Stimulated activated CD4-positive, alpha-beta T cell treated with anti-CD3 and anti-CD28 coated beads, TNF-alpha, amount 100 ng/mL, for 48 hours (primary cell): ENCODE measurements at regions not wholly inside any gene's neighbourhood (a gene's known extent, or its start where the extent isn't known, plus 50 kb on each side); places are given as distances from the start of the nearest gene placed in this dataset.

Experiments
- DNase-seq, 3 donors: peaks; one replicate each; pipeline ENCODE4 v3.0.0-alpha.2; 2020; ENCODE audit warnings: low read depth in 3 of 3

GRCh38 chr11:39294648-39295047 lies 2164.8 kb downstream of the LRRC4C start:
- no peak for DNase-seq

DNA sequence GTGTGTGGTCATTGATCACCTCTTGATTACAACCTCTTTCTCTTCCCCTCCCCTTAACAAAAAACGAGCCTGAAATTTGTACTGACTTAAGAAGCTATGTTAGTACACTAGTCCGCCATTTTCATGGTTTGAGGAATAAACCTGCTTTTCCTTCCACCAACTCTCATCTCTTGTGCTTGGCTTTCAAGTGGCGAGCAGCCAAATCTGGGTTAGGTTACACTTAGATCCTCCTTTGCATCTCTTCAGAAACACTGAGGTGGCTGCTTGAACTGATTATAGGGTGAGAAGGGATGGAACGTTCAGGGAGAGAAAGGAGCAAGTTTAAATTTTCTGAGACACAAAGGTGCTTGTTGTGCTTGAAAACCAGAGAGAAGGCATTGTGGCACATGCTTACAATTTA lies 2171.4 kb downstream of the LRRC4C start:
- no peak for DNase-seq

- DNase-seq: no peak
Measured at GRCh38 chr11:39268176-39268690, 2191.2 kb downstream of the LRRC4C start.

DNA sequence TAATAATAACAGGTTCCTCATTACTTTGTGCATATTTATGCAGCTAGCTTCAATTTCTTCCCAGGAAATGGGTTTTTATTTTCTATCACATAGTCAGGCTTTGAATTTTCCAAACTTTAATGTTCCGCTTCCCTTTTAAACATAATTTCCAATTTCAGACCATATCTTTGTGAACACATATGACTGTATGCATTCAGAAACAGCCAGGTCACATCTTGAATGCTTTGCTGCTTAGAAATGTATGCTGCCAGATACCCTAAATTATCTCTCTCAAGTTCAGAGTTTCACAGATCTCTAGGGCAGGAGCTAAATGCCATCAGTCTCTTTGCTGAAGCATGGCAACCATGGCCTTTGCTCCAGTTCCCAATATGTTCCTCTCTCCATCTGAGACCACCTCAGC lies 2203.8 kb downstream of the LRRC4C start:
- DNase-seq: no peak

DNA sequence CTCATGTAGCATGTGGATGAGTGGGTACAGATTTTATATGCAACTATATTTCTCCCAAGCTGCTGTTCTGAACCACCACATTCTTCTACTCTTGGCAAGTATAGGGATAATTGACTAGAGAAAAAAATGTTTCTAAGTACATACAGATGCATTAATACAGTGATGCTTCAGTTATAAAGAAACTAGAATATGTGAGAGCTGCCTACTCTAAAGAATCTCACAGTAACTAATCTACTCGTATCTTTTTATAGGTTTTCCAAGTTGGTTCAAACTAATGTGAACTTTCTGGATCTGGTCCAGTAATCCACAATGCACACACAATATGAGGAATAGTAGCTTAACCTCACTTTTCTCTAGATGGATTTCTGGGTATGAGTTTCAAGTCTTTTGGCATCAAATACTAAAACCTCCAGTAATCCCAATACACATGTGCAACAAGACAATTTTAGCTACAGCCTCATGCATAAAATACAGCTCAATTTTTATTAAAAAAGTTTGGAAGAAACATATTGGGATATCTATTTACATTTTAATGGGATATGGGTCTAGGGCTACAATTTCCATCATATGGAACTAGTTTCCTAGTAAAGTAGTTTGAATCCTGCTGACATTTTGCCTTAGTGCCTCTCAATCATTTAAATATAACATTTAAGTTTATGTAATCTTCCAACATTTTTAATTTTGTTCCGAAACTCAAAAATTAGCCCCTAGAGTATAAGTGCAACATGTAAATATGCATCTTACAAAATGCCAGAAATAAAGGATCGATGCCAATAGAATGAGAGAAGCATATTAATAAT lies 2209.7 kb downstream of the LRRC4C start:
- DNase-seq: no peak

GRCh38 chr11:39247570-39248137 lies 2211.8 kb downstream of the LRRC4C start:
- DNase-seq: no peak

- no peak for DNase-seq
Measured at GRCh38 chr11:39239553-39239952, 2219.9 kb downstream of the LRRC4C start.

GRCh38 chr11:39236916-39237315 lies 2222.5 kb downstream of the LRRC4C start:
- DNase-seq: no peak

DNA sequence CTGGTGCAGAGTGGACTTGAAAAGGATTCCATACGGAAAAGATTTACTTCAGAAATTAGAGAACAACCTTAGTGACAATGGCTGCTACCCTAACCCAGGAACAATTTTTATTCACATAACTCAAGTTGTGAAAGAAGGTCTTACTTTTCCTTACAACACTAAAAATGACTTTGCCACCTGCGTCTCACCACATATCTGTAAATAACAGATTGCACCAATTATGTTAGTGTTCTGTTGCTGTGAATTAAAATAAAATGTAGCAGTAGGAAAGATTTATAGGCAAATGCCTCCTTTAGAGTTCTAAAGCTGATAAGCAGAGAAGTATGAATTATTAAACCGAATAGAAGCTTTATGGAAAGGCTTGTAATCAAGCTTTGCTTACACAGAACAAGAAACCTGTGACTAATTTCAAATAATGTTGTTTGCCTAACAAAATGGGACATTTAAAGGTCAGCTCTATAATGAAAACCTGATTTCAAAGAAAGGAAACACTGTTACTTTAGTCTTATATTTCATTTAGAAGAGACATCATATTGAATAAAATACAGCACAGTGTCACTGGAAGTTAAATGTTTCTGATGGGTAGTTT lies 2237.8 kb downstream of the LRRC4C start:
- DNase-seq: no peak

- no peak for DNase-seq
Measured at GRCh38 chr11:39220501-39221230, 2238.8 kb downstream of the LRRC4C start.

DNA sequence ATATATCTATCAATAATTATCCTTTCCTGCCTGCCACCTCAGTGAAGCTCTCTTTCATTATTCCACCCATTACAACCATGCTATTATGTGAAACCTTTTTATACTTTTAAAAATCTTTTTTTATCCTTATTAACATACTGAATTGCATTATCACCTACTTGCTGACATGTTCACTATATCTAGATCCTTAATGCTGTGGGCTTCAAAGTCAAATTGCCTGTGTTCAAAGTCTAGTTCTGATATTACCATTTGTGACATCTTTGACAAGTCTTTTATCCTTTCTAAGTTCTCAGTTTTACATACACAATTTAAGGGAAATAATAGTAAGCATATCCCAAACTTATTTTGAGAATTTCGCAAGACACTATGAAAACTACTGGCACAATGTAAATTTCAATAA lies 2239.4 kb downstream of the LRRC4C start:
- no peak for DNase-seq

GRCh38 chr11:39209981-39210380 lies 2249.5 kb downstream of the LRRC4C start:
- DNase-seq: no peak

GRCh38 chr11:39205236-39205995 lies 2254.0 kb downstream of the LRRC4C start:
- no peak for DNase-seq

- no peak for DNase-seq
Measured at GRCh38 chr11:39192671-39193070, 2266.8 kb downstream of the LRRC4C start.

DNA sequence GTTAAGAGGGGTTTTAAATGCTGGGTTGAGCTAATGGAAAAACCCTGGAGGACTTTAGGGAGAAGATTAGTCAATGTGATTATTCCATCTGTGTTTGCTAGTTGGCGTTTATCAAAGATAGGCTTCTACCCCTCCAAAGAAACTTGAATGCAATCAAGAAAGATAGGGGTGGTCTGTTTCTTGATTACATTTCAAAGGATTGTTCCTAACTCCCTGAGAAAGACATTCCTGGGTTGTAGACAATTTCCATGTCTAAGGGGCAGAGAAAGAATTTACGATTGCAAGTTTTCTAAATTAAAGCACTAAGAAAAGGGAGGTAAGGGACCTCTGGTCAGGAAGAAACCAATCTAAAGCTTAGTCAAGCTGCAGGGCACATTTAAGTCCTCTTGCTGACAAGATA lies 2268.7 kb downstream of the LRRC4C start:
- DNase-seq: no peak

GRCh38 chr11:39177678-39178077 lies 2281.8 kb downstream of the LRRC4C start:
- no peak for DNase-seq

GRCh38 chr11:39174965-39175364 lies 2284.5 kb downstream of the LRRC4C start:
- DNase-seq: no peak

GRCh38 chr11:39174196-39174595 lies 2285.3 kb downstream of the LRRC4C start:
- no peak for DNase-seq

- DNase-seq: no peak
Measured at GRCh38 chr11:39165021-39165420, 2294.4 kb downstream of the LRRC4C start.

DNA sequence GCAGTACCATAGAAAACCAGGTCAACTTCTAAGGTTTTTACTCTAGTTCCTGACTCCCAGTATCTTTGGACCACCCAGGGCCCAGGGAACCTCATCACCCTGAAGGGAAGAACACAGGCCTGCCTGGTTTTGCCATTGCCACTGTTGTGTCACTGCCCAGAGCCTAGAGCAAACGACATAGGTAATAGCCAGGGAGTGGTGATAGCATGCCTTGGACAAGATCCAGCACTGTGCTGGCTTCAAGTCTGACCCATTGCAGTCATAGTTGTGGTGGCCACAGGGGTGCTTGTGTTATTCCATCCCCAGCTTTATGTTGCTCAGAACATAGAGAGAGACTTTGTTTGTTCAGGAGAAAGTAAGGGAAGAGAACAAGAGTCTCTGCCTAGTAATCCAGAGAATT lies 2310.2 kb downstream of the LRRC4C start:
- DNase-seq: no peak

DNA sequence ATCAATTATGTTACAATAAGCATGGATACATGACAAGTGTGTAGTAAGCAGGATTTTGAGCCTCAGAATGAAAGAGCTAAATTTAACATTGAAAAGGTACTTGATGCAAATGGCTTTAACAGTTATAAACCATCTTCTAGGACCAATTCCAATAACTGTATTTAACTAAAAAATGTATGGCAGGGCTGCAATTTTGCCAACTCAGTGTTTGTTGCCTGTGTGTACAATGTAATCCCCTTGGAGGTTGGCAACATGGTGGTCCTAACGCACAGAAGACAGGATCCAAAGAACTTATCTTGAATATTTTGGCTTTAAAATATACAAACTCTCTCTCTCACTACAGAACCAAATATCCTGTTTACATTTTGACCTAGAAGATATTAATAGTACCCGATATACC lies 2314.1 kb downstream of the LRRC4C start:
- DNase-seq: no peak
